Neural crest cell (in vitro differentiated cells): ENCODE measurements at regions not wholly inside any gene's neighbourhood (a gene's known extent, or its start where the extent isn't known, plus 50 kb on each side); places are given as distances from the start of the nearest gene placed in this dataset.
"Not testable (repeated sequence)": the region's sequence is repeated elsewhere in the genome, so short reads cannot be mapped to it uniquely, and the experiment has no call there.

Source experiments
- DNase-seq: peaks from one replicate; pipeline ENCODE4 v3.0.0; 2021; ENCODE audit warnings: low read depth, mixed read lengths, low spot score
- H3K27ac Mint-ChIP-seq: one replicate; pipeline ENCODE4 v1.8.0; 2021; ENCODE audit warnings: mild to moderate bottlenecking, mixed read lengths; ENCODE audit not compliant: unreplicated experiment
- H3K27me3 Mint-ChIP-seq: 2 replicates; pipeline ENCODE4 v1.8.0; 2021; ENCODE audit warnings: low read depth, mild to moderate bottlenecking, mixed read lengths
- H3K36me3 Mint-ChIP-seq: 2 replicates; pipeline ENCODE4 v1.8.0; 2021; ENCODE audit warnings: low read depth, mild to moderate bottlenecking, mixed read lengths
- H3K4me1 Mint-ChIP-seq: 2 replicates; pipeline ENCODE4 v1.8.0; 2021; ENCODE audit warnings: mixed read lengths
- H3K4me3 Mint-ChIP-seq: one replicate; pipeline ENCODE4 v1.8.0; 2021; ENCODE audit warnings: mild to moderate bottlenecking, mixed read lengths
- H3K9me3 Mint-ChIP-seq: 2 replicates; pipeline ENCODE4 v1.8.0; 2021; ENCODE audit warnings: mixed read lengths
- TF ChIP-seq, protein P1 (sequence below): fragments of 200-600 bp; sonication (generic); conservative IDR thresholded peaks from 2 replicates; pipeline ENCODE4 v1.5.0; 2021; ENCODE audit warnings: antibody characterized with exemption, mild to moderate bottlenecking

DNA sequence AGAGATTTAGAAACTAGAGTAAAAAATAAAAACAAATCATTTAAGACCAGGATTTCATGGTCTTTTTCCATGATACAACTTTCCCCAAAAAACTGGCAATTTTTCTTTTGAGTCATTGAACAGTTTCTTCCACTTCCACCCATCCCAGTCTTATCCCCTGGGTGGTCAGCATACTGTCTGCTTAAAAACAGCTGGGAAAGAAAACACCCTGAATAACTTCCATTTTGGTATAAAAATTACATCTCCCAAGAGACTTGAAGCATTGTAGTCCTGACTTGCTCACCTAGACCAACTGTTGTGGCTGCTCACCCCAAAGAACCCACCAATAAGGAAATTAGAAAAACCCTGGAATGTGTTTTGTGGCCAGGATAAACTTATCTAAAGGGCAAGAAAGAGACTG lies 731.3 kb downstream of the NR2F1-AS1 start:
- TF ChIP-seq, protein P1, sequence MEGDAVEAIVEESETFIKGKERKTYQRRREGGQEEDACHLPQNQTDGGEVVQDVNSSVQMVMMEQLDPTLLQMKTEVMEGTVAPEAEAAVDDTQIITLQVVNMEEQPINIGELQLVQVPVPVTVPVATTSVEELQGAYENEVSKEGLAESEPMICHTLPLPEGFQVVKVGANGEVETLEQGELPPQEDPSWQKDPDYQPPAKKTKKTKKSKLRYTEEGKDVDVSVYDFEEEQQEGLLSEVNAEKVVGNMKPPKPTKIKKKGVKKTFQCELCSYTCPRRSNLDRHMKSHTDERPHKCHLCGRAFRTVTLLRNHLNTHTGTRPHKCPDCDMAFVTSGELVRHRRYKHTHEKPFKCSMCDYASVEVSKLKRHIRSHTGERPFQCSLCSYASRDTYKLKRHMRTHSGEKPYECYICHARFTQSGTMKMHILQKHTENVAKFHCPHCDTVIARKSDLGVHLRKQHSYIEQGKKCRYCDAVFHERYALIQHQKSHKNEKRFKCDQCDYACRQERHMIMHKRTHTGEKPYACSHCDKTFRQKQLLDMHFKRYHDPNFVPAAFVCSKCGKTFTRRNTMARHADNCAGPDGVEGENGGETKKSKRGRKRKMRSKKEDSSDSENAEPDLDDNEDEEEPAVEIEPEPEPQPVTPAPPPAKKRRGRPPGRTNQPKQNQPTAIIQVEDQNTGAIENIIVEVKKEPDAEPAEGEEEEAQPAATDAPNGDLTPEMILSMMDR: no peak
- no peak overlapping the region for H3K27ac Mint-ChIP-seq

DNA sequence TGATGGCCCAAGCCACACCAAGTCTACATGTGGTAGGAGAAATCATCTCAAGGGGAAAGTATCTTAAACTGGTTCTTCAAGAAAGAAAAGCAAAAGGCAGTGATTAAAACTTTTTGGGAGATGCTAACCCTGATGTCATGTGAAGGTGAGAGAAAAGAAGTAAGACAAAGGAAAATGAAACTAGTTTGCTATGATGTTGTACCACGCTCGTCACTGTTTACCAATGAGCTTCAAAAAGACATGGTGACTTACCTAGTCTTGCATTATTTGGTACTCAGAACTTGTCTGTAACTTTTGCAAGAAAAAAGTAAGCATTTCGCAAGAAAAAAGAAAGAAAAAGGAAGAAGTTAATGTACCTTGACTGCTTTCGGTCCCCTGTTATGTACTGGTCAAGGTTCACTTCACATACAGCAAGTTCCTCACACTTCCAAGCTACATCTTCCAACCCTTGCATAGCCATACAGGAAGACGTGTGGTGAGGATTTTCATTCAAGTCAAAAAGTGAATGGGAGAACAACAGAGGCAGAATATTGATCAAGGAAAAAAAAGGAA lies 739.3 kb downstream of the NR2F1-AS1 start:
- no peak for DNase-seq
- TF ChIP-seq, protein P1: no peak
- peaks cover 9% of the 10 kb centered on the region for H3K9me3 Mint-ChIP-seq
- H3K4me1 Mint-ChIP-seq: peaks cover 7% of the 10 kb centered on the region
- no peak overlapping the region for H3K27ac Mint-ChIP-seq
- H3K36me3 Mint-ChIP-seq: peaks cover 8% of the 10 kb centered on the region
- no peak overlapping the region for H3K4me3 Mint-ChIP-seq
- H3K27me3 Mint-ChIP-seq: no peaks in the 10 kb centered on the region

More for the DNA sequence above, 731.3 kb downstream of the NR2F1-AS1 start:
- H3K9me3 Mint-ChIP-seq: peaks cover 4% of the 10 kb centered on the region
- H3K36me3 Mint-ChIP-seq: no peaks in the 10 kb centered on the region
- H3K4me3 Mint-ChIP-seq: no peak overlapping the region
- peaks cover 15% of the 10 kb centered on the region for H3K4me1 Mint-ChIP-seq
- H3K27me3 Mint-ChIP-seq: no peaks in the 10 kb centered on the region
- no peak for DNase-seq

DNA sequence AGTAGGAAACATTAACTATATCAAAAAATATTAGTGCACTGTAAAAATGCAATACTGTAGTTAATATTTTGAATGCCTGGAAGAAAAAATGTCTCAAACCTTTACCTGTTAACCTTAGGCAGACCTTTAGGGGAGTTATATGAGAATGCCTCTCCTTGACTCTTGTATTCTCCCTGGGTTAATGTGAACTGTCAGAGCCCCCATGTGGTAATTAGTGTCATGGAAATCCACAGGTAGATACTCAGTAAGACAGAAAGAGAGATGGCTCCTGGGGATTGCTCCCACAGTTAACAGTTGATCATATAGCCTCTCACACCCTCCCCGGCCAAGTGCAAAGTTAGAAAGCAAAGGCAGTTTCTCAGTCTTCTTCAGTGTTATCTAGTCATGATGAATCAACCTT lies 742.8 kb downstream of the NR2F1-AS1 start:
- Mint-ChIP-seq H3K4me3 (no peak overlapping the region), H3K4me1 (peaks cover 4% of the 10 kb centered on the region), H3K36me3 (peaks cover 18% of the 10 kb centered on the region), H3K27me3 (no peaks in the 10 kb centered on the region), H3K27ac (no peak overlapping the region), H3K9me3 (peaks cover 13% of the 10 kb centered on the region)
- TF ChIP-seq, protein P1: no peak
- no peak for DNase-seq

GRCh38 chr5:92836855-92837755 lies 743.9 kb downstream of the NR2F1-AS1 start:
- TF ChIP-seq, protein P1: no peak
- Mint-ChIP-seq H3K27me3 (no peaks in the 10 kb centered on the region), H3K36me3 (peaks cover 18% of the 10 kb centered on the region), H3K4me3 (no peak overlapping the region), H3K27ac (no peak overlapping the region), H3K4me1 (peaks cover 4% of the 10 kb centered on the region), H3K9me3 (peaks cover 16% of the 10 kb centered on the region)
- DNase-seq: no peak

- no peak for DNase-seq
- Mint-ChIP-seq H3K27me3 (no peaks in the 10 kb centered on the region), H3K9me3 (peaks cover 10% of the 10 kb centered on the region), H3K27ac (no peak overlapping the region), H3K36me3 (peaks cover 10% of the 10 kb centered on the region), H3K4me3 (no peak overlapping the region), H3K4me1 (no peaks in the 10 kb centered on the region)
- TF ChIP-seq, protein P1: no peak
These were observed 745.3 kb downstream of the NR2F1-AS1 start for GRCh38 chr5:92835712-92836111.

DNA sequence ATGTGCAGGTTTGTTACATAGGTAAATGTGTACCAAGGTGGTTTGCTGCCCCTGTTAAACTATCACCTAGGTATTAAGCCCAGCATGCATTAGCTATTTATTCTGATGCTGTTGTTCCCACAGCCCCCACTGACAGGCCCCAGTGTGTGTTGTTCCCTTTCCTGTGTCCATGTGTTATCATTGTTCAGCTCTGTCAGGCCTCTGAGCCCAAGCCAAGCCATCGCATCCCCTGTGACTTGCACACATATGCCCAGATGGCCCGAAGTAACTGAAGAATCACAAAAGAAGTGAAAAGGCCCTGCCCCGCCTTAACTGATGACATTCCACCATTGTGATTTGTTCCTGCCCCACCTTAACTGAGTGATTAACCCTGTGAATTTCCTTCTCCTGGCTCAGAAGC lies 757.5 kb downstream of the NR2F1-AS1 start:
- not testable (repeated sequence) for H3K36me3 Mint-ChIP-seq, DNase-seq, H3K27me3 Mint-ChIP-seq, H3K4me3 Mint-ChIP-seq, H3K4me1 Mint-ChIP-seq, H3K9me3 Mint-ChIP-seq, H3K27ac Mint-ChIP-seq
